B cell (primary cell): ENCODE measurements at regions not wholly inside any gene's neighbourhood (a gene's known extent, or its start where the extent isn't known, plus 50 kb on each side); places are given as distances from the start of the nearest gene placed in this dataset.

ENCODE experiments used
- ATAC-seq: fragments of 200-7000 bp; cut with Tn5 transposase; one replicate; pipeline ENCODE4 v1.10.0; 2021; ENCODE audit warnings: low read depth, mild to moderate bottlenecking, moderate number of reproducible peaks, moderate library complexity
- CTCF ChIA-PET: fragments of 350-600 bp; sonication (Branson Sonifier 250); formaldehyde crosslinking; loops from one replicate; lab custom pipeline; 2021; ENCODE audit warnings: antibody characterized with exemption, inconsistent platforms; lab: Charles Lee
- POLR2A ChIA-PET: fragments of 350-600 bp; sonication (Branson Sonifier 250); formaldehyde crosslinking; loops from one replicate; lab custom pipeline; 2021; ENCODE audit warnings: antibody characterized with exemption; lab: Charles Lee
- DNase-seq: peaks from one replicate; pipeline ENCODE4 v3.0.0; 2013
- H2AFZ ChIP-seq: 2 replicates; pipeline ENCODE4 v1.6.1; 2012; ENCODE audit warnings: mild to moderate bottlenecking, low read depth, low read length; ENCODE audit not compliant: insufficient read depth, poor library complexity, severe bottlenecking
- H3K27ac ChIP-seq, 2 donors: 1 replicate in 1 of 2; 2 replicates in 1 of 2; pipeline ENCODE4 v1.5.1; 2012 to 2013; ENCODE audit warnings: low read length in 2 of 2, mild to moderate bottlenecking in 2 of 2, moderate library complexity in 1 of 2
- H3K27me3 ChIP-seq, 4 experiments: fragments of 200-600 bp in 1 of 4; sonication (generic) in 1 of 4; replicated peaks in 1 of 4; 1 replicate in 2 of 4; 2 replicates in 2 of 4; pipeline versions ENCODE4 v1.6.1 to v1.7.0; 2013 to 2016; ENCODE audit warnings: low read length in 3 of 4, mild to moderate bottlenecking in 2 of 4, mixed read lengths in 1 of 4, moderate library complexity in 1 of 4; ENCODE audit not compliant: insufficient read depth in 4 of 4, control insufficient read depth in 3 of 4; ENCODE audit errors: control extremely low read depth in 1 of 4
- H3K36me3 ChIP-seq, 2 experiments: replicated peaks in 1 of 2; 1 replicate in 1 of 2; 2 replicates in 1 of 2; pipeline versions ENCODE4 v1.6.1 to v1.7.1; 2013; ENCODE audit warnings: low read length in 1 of 2; ENCODE audit not compliant: insufficient read depth in 2 of 2, control insufficient read depth in 1 of 2; ENCODE audit errors: control extremely low read depth in 1 of 2, extremely low read depth in 1 of 2
- H3K4me1 ChIP-seq, 2 donors: fragments of 200-600 bp in 1 of 2; sonication (generic) in 1 of 2; 1 replicate in 1 of 2; 2 replicates in 1 of 2; pipeline versions ENCODE4 v1.5.1 to v1.6.1; 2013 to 2017; ENCODE audit warnings: low read length in 2 of 2; ENCODE audit not compliant: control insufficient read depth in 2 of 2, insufficient read depth in 2 of 2
- H3K4me2 ChIP-seq: replicated peaks from 2 replicates; pipeline ENCODE3; 2012; ENCODE audit warnings: mild to moderate bottlenecking, low read depth, low read length; ENCODE audit not compliant: poor library complexity, severe bottlenecking
- H3K4me3 ChIP-seq, 5 experiments: fragments of 200-600 bp in 1 of 5; sonication (generic) in 1 of 5; 1 replicate in 3 of 5; 2 replicates in 2 of 5; pipeline versions ENCODE4 v1.5.1 to v1.7.0; 2011 to 2016; ENCODE audit warnings: low read length in 4 of 5, mild to moderate bottlenecking in 4 of 5, low read depth in 2 of 5, control low read depth in 1 of 5, moderate library complexity in 1 of 5; ENCODE audit not compliant: insufficient read depth in 1 of 5; ENCODE audit errors: control extremely low read depth in 1 of 5, extremely low read depth in 1 of 5
- H3K79me2 ChIP-seq: fragments of 200-600 bp; sonication (generic); one replicate; pipeline ENCODE4 v1.6.0; 2016; ENCODE audit warnings: low read length; ENCODE audit not compliant: control insufficient read depth, insufficient read depth
- H3K9ac ChIP-seq: fragments of 200-600 bp; sonication (generic); 2 replicates; pipeline ENCODE4 v1.6.1; 2017; ENCODE audit warnings: mild to moderate bottlenecking, low read length, moderate library complexity
- H3K9me3 ChIP-seq, 3 donors: one replicate each; pipeline versions ENCODE4 v1.6.1 to v1.7.1; 2013; ENCODE audit warnings: low read length in 2 of 3; ENCODE audit not compliant: control insufficient read depth in 2 of 3, insufficient read depth in 1 of 3; ENCODE audit errors: control extremely low read depth in 1 of 3
- H4K20me1 ChIP-seq: 2 replicates; pipeline ENCODE4 v1.6.0; 2012; ENCODE audit warnings: mild to moderate bottlenecking, low read length; ENCODE audit not compliant: insufficient read depth, control insufficient read depth, poor library complexity, severe bottlenecking
- H3K27ac Mint-ChIP-seq: one replicate; pipeline ENCODE4 v1.8.0; 2021; ENCODE audit warnings: mixed read lengths
- H3K27me3 Mint-ChIP-seq: one replicate; pipeline ENCODE4 v1.8.0; 2021; ENCODE audit warnings: mixed read lengths
- H3K4me1 Mint-ChIP-seq: one replicate; pipeline ENCODE4 v1.8.0; 2021; ENCODE audit warnings: mixed read lengths
- H3K4me3 Mint-ChIP-seq: one replicate; pipeline ENCODE4 v1.8.0; 2021; ENCODE audit warnings: mixed read lengths
- H3K9me3 Mint-ChIP-seq: one replicate; pipeline ENCODE4 v1.8.0; 2022; ENCODE audit warnings: mixed read lengths; ENCODE audit not compliant: insufficient read depth
- CTCF ChIP-seq: fragments of 200-600 bp; IDR thresholded peaks from one replicate; pipeline ENCODE4 v1.8.0; 2022; ENCODE audit warnings: antibody characterized with exemption, mild to moderate bottlenecking
- EZH2 ChIP-seq: IDR thresholded peaks from 2 replicates; pipeline ENCODE4 v1.6.1; 2012; ENCODE audit warnings: borderline replicate concordance, low read depth, mild to moderate bottlenecking, moderate library complexity, low read length; ENCODE audit not compliant: insufficient read depth, poor library complexity, severe bottlenecking
- WGBS: methylation state at CpG from one replicate; pipeline ENCODE4 v1.1.5; 2013; ENCODE audit warnings: missing lambda C conversion rate; ENCODE audit not compliant: insufficient coverage; 5-methylcytosine and 5-hydroxymethylcytosine counted together
- intact Hi-C: fragments of 100-400 bp; cut with micrococcal nuclease; formaldehyde crosslinking; loops from one replicate; pipeline ENCODE4 v1.10.0; 2022

- DNase-seq (no peak), ATAC-seq (no peak)
- Histone ChIP-seq H3K27ac (no peak overlapping the region), H4K20me1 (no peaks in the 10 kb centered on the region), H3K36me3 (no peaks in the 10 kb centered on the region), H3K4me2 (no peak overlapping the region), H2AFZ (no peak overlapping the region), H3K4me3 (no peak overlapping the region), H3K27me3 (no peaks in the 10 kb centered on the region), H3K4me1 (no peaks in the 10 kb centered on the region), H3K9ac (no peak overlapping the region), H3K9me3 (peaks cover 0 to 2% (median 0%) of the 10 kb centered on the region in 3 donors), H3K79me2 (no peaks in the 10 kb centered on the region)
- Mint-ChIP-seq H3K4me3 (no peak overlapping the region), H3K9me3 (no peaks in the 10 kb centered on the region), H3K27ac (no peak overlapping the region), H3K4me1 (no peaks in the 10 kb centered on the region), H3K27me3 (no peaks in the 10 kb centered on the region)
- ChIA-PET CTCF (no interaction called here), POLR2A (no interaction called here)
- WGBS: no CpG with 5 or more reads among the region's 1 CpG
- TF ChIP-seq CTCF (no peak), EZH2 (no peak)
- intact Hi-C loops: no loop called here
Observed at GRCh38 chr4:32790803-32791202, 2070.6 kb downstream of the PCDH7 start.

- intact Hi-C loops: no loop called here
- Histone ChIP-seq H3K27me3 (no peaks in the 10 kb centered on the region), H3K36me3 (no peaks in the 10 kb centered on the region), H3K79me2 (no peaks in the 10 kb centered on the region), H3K27ac (no peak overlapping the region), H4K20me1 (no peaks in the 10 kb centered on the region), H3K4me2 (no peak overlapping the region), H2AFZ (no peak overlapping the region), H3K4me3 (no peak overlapping the region), H3K4me1 (no peaks in the 10 kb centered on the region), H3K9ac (no peak overlapping the region), H3K9me3 (peaks cover 0 to 10% (median 3%) of the 10 kb centered on the region in 3 donors)
- Mint-ChIP-seq H3K4me3 (no peak overlapping the region), H3K4me1 (no peaks in the 10 kb centered on the region), H3K27me3 (no peaks in the 10 kb centered on the region), H3K9me3 (no peaks in the 10 kb centered on the region), H3K27ac (no peak overlapping the region)
- DNase-seq (no peak), ATAC-seq (no peak)
- 65% methylated on average over 5 of the region's 9 CpGs for WGBS
- CTCF ChIA-PET: no interaction called here
- POLR2A ChIA-PET: no interaction called here
- no peak for TF ChIP-seq EZH2
- no peak for TF ChIP-seq CTCF
Observed at GRCh38 chr4:32798471-32799159, 2078.4 kb downstream of the PCDH7 start.
